HL-60/S4 (cell line): ENCODE measurements at regions not wholly inside any gene's neighbourhood (a gene's known extent, or its start where the extent isn't known, plus 50 kb on each side); places are given as distances from the start of the nearest gene placed in this dataset.
"Not testable (repeated sequence)": the region's sequence is repeated elsewhere in the genome, so short reads cannot be mapped to it uniquely, and the experiment has no call there.

Experiments used
- in situ Hi-C: fragments of 300-500 bp; cut with MboI; formaldehyde crosslinking; loops from 2 replicates; pipeline ENCODE4 v1.14.3; 2022; ENCODE audit warnings: low sequenced_read_pairs

GRCh38 chr7:119228482-119228881 lies 1004.0 kb downstream of the ANKRD7 start:
- in situ Hi-C loops: no loop called here

DNA sequence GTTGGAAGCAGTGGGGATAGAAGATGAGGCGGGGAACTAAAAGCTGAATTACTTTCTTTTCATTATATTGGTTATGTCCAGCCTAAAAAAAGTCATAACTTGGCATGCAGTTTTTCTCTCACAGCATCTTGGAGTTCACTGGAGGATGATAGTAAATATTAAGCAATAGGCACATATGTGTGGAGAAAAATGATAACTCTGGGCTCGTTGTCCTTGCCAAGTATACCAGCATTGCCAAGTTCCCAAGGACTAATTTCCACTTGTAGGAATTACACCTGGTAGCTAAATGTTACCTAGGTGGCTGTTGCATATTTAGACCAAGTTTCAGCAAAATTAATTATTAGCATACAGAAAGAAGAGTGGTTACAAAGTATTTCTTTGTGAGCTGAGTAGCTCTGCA lies 1007.6 kb downstream of the ANKRD7 start:
- in situ Hi-C loops: no loop called here

- in situ Hi-C loops: no loop called here
Observed at GRCh38 chr7:119233015-119233414, 1008.5 kb downstream of the ANKRD7 start.

GRCh38 chr7:119252962-119253361 lies 1020.0 kb upstream of the KCND2 start:
- in situ Hi-C loops: no loop called here

DNA sequence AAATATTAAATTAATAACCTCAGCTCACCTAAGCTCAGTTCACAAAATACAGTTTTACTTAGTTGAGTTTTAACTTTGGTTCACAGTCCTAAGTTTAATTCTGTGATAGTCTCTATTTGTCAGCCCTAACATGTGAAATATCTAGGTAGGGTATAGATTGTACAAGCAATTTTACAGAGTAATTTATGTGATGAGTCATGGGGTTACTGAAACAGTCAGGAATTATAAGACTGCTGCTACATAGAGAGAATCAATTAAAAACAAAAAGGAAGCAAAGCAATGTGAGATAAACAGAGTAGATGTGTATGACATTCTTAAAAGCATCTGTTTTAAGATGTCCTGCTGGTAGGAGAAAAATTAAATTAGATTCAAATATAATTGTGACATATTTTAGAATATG lies 1018.2 kb upstream of the KCND2 start:
- in situ Hi-C loops: no loop called here

DNA sequence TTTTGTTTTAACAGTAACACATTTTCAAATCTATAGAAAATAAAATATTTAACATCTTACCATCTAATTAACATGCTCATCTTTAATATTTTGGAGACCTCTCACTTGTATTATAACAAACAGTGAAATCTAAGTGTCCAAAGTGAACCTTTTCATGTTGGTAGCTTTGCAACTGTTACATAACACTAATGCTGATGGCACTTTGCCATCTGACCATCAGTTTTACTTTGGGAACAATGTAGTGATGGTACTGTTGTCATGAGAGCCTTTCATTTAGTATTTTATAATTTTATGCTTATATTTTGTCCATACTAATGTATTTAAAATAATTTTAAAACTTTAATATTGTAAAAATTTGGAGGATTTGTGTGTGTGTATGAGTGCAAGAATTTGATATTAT lies 1017.0 kb upstream of the KCND2 start:
- in situ Hi-C loops: no loop called here

DNA sequence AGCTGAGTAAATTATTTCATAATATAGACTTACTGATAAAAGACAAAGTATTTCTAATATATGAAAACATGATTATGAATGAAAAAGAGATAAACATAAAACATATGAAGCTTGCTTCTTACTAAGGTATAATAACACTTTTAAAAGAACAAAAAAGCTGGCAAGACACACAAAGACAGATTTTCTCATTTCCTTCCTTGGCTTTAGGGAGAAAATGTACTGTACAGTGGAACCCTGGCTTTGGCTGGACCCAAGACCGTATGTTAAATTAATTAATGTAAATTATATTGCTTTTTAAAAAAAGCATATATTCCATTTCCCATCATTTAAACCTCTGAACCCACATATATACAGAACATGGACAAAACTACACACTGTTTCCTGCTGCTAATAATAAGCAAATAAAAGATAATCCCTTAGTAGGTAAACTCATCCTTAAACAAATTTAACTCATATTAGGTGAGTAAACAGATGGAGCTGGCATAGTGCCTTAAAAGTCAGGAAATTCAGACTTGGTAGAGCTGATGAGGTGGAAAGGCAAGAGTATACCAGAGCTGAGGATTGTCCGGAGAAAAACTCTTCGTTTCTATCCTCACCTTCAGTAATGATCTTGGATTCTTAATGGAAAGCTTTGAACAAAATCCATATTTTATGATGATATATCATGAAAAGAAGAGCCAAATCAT lies 1016.4 kb upstream of the KCND2 start:
- in situ Hi-C loops: no loop called here

- in situ Hi-C loops: not testable (repeated sequence)
Observed at GRCh38 chr7:119266790-119267189, 1006.2 kb upstream of the KCND2 start.

DNA sequence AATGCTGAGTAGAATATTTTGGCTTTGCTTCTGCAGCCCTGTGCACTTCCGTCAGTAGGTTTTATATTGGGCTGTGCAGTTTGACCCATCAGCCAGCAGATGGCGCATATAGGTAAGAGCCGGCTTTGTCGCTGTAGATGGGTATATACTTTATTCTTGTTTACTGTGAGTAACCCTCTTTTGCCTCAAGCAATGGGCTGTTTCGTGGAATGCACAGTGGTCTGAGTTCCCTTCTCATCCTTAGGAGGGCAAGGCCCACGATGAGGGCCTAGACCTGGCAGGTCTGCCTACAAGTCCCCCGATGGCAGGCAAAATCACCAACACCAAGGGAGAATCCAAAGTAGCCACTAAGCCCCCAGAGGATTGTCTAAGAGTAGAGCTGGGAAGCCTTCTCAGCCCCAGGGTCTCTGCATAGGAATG lies 1002.9 kb upstream of the KCND2 start:
- in situ Hi-C loops: no loop called here

GRCh38 chr7:119270644-119271043 lies 1002.3 kb upstream of the KCND2 start:
- in situ Hi-C loops: no loop called here

GRCh38 chr7:119271147-119271779 lies 1001.7 kb upstream of the KCND2 start:
- in situ Hi-C loops: no loop called here

DNA sequence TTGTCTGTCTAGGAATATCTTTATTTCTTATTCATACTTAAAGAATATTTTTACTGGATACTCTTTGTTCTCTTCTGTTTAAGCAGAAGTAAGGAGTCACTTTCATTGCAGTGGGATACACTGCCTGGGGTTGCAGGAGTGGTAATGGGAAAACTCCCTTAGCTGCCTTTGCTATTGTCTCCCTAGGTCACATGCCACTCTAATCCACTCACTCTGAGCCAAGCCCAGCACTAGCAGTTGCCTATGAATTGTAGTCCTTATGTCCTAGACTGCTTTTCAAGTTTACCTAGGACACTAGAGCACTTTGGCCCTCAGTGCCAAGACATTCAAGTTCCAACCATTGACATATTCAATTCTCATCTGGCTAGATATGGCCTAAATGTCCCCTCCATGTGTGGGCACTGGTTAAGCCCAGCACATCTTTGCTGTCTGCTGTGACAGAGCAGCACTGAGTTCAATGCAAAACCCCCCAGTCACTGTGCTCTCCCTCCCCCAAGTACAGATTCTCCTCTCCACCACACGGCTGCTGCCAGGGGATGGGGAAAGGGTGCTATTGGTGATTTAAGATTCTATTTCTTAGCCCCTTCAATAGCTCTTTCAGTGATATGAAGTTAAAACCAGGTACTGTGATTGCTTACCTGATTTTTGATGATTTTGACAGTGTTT lies 991.7 kb upstream of the KCND2 start:
- in situ Hi-C loops: no loop called here

GRCh38 chr7:119283353-119283752 lies 989.6 kb upstream of the KCND2 start:
- in situ Hi-C loops: no loop called here

DNA sequence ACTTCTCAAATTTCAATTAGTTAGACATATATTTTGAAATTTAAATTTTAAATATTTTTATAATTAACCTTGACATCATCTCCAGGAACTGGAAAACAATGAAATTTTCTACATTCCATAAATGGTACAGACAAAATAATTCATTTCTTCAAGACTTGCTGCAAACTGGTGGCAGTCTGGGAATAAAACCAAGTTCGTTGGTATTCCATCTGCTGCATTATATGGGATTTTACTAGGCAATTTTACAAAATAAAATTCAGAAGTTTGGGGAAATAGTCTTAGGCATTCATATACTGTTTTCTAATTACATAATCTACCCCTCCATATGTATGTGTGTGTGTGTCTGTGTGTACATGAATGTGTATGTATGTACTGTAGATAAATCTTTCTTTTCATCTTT lies 984.6 kb upstream of the KCND2 start:
- in situ Hi-C loops: no loop called here

- in situ Hi-C loops: not testable (repeated sequence)
Observed at GRCh38 chr7:119300341-119300740, 972.6 kb upstream of the KCND2 start.

- in situ Hi-C loops: no loop called here
Observed at GRCh38 chr7:119320316-119320715, 952.7 kb upstream of the KCND2 start.

DNA sequence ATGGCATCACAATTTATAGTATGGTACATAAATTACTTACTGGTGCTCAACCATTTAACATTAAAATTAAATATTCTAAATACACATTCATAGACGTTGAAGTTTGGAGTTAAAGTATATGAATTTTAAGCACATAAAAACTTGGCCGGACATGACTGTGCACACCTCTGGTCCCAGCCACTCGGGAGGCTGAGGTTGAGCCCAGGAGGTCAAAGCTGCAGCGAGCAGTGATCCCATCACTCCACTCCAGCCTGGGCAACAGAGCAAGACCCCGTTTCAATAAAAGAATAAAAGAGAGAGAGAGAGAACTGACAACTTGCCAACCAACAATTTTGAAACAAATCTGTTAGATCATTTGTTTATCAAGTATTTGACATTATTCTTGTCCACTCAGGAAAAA lies 943.3 kb upstream of the KCND2 start:
- in situ Hi-C loops: no loop called here

DNA sequence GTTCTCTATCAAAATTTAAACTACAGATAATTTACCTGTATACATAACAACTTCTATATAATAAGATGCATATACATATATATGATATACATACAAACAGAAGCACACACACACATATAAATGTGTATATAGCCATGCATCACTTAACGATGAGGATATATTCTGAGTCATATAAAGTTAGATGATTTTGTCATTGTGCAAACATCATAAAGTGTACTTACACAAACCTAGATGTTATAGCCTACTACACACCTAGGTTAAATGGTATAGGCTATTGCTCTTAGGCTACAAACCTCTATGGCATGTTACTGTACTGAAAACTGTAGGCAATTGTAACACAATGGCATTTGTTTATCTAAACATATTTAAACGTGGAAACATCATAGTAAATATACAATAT lies 937.6 kb upstream of the KCND2 start:
- in situ Hi-C loops: no loop called here

- in situ Hi-C loops: no loop called here
Observed at GRCh38 chr7:119341822-119342221, 931.2 kb upstream of the KCND2 start.

DNA sequence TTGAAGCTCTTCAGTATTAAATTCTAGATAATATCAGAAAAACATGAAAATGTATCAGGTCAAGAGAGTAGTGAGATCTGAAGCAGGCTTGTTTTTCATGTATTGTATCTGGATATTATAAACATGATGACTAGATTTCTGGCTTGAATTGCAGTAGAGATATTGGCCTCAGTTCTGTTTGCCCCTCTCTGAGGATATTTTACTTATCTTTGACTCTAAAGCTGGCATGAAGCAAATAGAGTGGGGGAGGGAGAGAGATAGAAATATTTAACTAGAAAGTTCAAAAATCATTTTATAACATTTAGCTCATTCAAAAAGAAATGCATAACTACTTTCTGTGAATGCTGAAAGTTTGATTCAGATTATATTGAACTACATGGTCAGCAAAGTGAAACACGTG lies 929.7 kb upstream of the KCND2 start:
- in situ Hi-C loops: no loop called here

GRCh38 chr7:119344466-119344865 lies 928.5 kb upstream of the KCND2 start:
- in situ Hi-C loops: no loop called here

DNA sequence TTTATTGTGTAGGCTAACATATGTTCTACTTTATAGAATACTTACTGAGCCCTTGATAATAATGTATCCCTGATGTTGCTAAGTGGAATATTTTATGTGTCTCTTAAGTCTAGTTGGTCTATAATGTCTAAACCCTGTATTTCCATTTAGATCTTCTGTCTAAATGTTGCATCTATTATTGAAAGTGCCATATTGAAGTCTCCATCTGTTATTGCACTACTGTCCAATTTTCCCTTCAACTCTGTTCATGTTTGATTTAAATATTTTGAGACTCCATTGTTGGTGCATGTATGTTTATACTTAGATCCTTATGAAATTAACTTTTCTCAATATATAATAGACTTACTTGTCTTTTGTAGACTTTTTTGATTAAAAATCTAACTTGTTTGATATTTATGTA lies 924.5 kb upstream of the KCND2 start:
- in situ Hi-C loops: no loop called here
